ENCODE measurements at regions not wholly inside any gene's neighbourhood (a gene's known extent, or its start where the extent isn't known, plus 50 kb on each side); places are given as distances from the start of the nearest gene placed in this dataset.

DNA sequence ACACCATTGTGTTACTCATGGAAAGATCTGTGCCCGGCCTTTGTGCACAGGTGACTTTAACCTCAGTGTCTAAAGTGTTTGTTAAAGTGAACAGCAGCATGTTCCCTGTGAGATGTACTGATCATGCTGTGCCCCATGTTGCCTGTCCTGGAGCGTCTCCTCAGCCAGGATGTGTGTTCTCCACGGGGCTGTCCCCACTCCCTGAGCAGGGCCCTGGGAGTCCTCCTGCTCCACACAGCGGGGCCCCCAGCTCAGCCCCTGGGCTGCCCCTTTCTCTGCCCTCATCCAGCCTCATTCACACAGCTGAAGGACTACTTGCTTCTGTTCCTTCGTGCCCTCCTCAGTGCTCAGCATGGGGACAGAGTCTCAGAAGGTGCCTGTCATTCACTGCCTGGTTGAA is 131.5 kb downstream of the SLC38A6 start:
- TF ChIP-seq, protein P1, sequence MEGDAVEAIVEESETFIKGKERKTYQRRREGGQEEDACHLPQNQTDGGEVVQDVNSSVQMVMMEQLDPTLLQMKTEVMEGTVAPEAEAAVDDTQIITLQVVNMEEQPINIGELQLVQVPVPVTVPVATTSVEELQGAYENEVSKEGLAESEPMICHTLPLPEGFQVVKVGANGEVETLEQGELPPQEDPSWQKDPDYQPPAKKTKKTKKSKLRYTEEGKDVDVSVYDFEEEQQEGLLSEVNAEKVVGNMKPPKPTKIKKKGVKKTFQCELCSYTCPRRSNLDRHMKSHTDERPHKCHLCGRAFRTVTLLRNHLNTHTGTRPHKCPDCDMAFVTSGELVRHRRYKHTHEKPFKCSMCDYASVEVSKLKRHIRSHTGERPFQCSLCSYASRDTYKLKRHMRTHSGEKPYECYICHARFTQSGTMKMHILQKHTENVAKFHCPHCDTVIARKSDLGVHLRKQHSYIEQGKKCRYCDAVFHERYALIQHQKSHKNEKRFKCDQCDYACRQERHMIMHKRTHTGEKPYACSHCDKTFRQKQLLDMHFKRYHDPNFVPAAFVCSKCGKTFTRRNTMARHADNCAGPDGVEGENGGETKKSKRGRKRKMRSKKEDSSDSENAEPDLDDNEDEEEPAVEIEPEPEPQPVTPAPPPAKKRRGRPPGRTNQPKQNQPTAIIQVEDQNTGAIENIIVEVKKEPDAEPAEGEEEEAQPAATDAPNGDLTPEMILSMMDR (IDR thresholded peaks at IDR 0.05; ENCODE audit: low read depth, low read length), result no peak

DNA sequence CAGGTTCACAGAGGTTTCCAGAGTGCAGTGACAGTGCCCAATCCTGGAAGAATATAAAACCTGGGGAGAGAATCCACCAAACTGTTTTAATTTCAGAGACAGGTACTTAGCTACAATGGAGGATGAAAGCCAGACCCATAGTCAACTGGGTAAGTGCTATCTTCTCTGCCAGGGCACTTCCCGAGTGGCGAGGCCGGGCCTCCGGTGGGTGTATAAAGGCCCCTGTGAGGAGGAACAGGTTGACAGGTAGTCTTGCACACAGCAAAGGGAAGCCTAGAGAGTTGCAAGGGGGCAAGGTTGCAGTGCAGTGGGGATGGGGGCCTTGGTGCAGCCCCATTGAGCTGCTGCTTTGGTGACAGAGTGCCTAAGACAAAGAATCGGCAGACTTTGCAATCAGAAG is 130.7 kb downstream of the SLC38A6 start:
- no peak overlapping the region for H3K4me3 ChIP-seq (ENCODE audit: low read depth, low read length)
- TF ChIP-seq, protein P1 (IDR thresholded peaks at IDR 0.05; ENCODE audit: low read depth, low read length), result no peak

More for the DNA sequence above, 131.5 kb downstream of the SLC38A6 start:
- no peak overlapping the region for H3K4me3 ChIP-seq (ENCODE audit: low read depth, low read length)

DNA sequence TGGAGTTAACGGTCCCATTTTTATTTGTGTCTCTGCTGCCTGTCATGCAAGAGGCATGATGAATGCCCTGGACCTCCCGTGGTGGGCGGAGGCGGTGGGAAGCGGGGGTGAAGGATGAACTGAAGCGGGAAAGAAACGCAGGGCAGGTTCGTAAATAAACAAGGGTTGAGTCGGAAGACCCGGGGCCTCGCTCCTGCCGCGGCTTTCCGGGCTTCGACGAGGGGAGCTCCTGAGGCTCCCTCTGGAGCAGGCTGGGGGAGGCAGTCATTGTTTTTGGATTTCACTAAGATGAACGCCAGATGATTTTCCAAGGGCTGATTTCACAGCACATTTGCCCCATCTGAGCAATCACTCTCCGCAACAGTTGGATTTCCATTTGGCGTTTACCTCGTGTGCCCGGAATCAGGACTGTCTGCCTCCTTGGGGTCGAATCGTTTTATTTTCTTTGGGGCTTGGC is 130.2 kb downstream of the SLC38A6 start:
- TF ChIP-seq, protein P1 (IDR thresholded peaks at IDR 0.05; ENCODE audit: low read depth, low read length), result no peak
- no peak overlapping the region for H3K4me3 ChIP-seq (ENCODE audit: low read depth, low read length)

DNA sequence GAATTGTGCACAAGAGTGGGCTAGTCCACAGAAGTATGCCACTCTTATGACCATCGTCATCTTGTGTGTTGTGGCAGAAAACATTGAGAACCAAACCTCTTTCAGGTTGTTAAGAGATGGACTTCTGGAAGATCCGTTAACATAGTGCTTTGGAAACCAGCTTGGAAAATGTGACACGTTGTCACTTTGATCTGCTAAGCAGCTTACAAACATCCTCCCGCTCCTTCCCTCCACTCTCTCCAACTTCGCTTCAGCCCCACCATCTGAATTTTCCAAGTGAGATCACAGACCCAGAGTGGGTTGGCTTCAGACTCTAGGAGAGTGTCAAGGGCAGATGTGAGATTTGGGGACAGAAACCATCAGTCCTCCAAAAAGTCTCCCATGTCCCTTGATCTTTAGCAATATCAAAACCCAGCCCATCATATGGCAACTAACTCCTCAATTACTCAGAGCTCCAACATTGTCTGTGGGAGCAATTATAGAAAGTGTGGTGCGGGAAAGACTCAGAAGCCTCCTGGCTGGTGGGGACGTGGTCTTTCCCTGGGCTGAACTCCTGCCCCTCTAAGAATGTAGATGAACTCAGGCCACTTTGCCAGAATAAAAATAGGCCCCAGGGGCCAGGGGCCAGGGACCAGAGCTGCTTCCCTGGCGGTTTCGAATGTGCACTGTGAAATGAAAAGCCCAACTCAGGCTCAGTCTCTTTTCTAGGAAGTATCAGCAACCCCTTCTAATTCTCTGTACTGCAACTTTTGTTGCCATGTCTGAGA is 129.5 kb downstream of the SLC38A6 start:
- TF ChIP-seq, protein P1 (IDR thresholded peaks at IDR 0.05; ENCODE audit: low read depth, low read length), result no peak
- H3K4me3 ChIP-seq (ENCODE audit: low read depth, low read length), result no peak overlapping the region

DNA sequence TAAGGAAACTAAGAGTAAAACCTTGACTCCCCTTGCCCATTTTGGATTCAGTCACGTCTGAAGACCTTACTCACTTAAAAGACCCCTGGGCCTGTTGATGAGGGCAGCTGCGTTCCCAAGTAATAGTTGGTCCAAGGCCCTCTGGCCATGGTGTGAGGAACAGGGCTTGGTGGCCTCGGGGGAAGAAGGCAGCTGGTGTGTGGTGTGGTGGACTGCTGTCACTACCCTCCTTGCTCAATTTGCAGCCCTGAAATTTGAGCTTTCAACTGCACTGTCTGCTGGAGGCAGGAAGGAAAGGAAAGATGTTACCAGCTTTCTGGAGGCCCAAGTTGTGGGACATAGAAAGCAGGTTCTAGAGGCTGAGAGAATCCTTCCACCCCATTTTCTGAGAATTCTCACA is 128.2 kb downstream of the SLC38A6 start:
- TF ChIP-seq, protein P1 (IDR thresholded peaks at IDR 0.05; ENCODE audit: low read depth, low read length), result no peak
- no peak overlapping the region for H3K4me3 ChIP-seq (ENCODE audit: low read depth, low read length)

DNA sequence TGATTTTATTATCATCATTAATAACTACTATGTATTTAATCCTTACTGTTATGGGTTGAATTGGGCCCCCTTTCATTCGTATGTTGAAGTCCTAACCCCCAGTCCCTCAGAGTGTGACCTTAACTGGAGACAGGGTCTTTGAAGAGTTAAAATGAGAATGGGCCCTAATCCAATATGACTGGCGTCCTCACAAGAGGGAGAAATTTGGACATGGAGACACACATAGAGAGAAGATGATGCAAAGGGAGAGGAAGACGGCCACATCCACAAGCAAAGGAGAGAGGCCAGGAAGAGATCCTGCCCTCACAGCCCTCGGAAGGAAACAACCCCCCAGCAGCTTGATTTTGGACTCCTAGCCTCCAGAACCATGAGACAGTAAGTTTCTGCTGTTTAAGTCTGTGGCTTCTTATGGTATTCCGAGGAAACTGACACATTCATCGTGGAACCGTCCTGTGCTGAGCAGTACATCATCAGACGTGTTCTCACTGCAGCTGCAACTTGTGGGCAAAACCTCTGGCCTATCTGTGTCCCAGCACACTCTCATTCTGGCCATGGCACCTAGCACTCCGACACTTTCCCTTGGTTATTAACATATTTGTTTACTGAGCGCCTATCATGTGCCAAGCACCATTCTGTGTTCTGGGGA is 127.6 kb downstream of the SLC38A6 start:
- TF ChIP-seq, protein P1 (IDR thresholded peaks at IDR 0.05; ENCODE audit: low read depth, low read length), result no peak
- H3K4me3 ChIP-seq (ENCODE audit: low read depth, low read length), result no peak overlapping the region

DNA sequence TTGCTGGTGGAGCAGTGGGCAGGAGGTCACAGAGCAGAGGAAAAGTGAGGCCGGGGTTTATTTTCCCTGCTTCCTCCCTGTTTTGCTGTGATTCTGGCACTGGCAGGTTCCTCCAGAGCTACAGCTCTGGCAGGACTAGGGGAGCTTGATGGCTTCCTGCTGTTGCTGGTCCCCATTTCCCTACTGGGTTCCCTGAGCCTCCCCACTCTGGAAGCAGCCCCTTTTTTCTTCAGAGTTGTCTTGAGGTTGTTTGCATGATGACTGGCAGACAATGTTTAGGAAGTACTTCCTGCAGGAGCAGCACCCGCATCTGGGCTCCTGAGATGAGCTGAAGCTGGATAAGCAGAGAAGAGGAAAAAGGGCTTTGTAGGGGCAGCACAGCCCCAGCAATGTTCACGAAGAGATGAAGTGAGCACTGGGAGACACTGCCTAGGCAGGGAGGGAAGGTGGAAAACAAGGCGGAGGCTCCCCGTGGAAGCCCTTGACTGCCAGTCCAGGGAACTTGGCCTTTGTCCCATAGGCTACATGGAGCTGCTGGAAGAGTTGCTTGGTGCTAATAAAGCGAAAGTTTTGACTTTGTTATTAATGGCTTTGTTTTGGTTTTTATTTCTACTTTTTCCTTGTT is 126.9 kb downstream of the SLC38A6 start:
- H3K4me3 ChIP-seq (ENCODE audit: low read depth, low read length), result no peak overlapping the region
- TF ChIP-seq, protein P1 (IDR thresholded peaks at IDR 0.05; ENCODE audit: low read depth, low read length), result no peak
